GM18861 (cell line): ENCODE measurements at regions not wholly inside any gene's neighbourhood (a gene's known extent, or its start where the extent isn't known, plus 50 kb on each side); places are given as distances from the start of the nearest gene placed in this dataset.
"Not testable (repeated sequence)": the region's sequence is repeated elsewhere in the genome, so short reads cannot be mapped to it uniquely, and the experiment has no call there.

ENCODE experiments used
- ATAC-seq: cut with Tn5 transposase; IDR thresholded peaks from one replicate; pipeline ENCODE4 v1.9.1; 2021; ENCODE audit not compliant: unreplicated experiment

DNA sequence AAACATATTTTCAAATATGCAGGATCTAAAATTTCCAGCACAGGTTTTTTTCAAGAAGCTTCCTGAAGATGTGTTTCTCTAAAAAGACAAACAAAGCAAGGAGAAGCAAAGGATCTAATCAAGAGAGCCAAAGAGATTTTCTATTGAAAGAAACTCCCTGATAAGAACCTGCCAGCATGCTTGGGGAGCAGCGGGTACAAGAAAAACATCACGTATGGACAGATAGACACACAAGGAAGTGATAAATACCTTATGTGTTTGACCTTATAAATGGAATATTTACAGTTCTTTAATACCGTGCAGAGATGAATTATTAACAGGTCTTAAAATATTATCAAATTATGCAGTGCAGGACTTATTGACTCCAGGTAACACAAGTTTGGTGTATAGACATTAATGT is 562.1 kb downstream of the DACH1 start:
- no peak for ATAC-seq

DNA sequence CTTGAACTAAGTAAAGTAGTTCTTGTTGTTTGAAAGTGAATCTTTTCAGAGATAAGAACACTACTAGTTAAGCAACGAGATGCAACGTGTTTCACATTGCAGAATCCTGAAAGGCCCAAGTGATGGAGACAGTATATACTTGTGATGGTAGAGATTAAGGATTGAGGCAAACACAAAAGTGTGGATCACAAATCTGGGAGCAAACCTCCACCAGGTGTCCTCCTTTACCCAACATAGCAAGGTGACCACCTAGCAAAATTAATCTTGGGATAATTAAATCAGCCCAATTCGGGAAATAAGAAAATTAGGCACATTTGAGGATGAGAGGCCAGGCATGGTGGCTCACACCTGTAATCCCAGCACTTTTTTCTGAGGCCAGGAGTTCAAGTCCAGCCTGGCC is 563.9 kb downstream of the DACH1 start:
- ATAC-seq: no peak

DNA sequence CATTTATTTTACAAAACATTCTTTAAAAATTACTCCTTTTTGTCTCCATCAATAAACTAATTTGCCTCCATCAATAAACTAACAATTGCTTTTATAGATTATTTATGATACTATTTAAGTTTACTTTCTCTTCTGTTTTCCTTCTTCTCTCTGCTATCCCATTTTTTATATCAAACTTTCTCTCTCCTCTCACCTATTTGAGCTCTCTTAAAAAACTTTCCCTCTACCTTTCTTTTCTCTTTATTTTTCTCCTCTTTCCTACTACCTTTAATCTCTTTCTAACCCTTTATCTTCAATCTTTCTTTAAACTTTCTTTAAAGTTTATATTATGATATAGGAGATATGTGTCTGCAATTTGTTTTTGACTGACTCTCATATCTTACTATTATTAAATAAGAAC is 566.4 kb downstream of the DACH1 start:
- ATAC-seq: no peak

DNA sequence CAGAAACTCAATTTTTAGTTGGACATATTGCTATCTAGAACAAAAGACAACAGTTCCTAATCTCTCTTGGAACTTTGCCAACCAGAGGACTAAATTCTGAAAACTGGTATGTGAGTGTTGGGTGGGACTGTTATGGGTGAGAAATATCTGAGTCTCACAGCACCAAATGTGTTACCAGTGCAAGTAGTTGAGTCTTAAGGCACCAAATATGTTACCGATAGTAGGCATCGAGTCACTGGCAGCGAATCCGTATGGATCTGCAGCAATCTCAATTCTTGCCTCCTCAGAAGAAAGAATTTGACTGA is 575.2 kb downstream of the DACH1 start:
- no peak for ATAC-seq

DNA sequence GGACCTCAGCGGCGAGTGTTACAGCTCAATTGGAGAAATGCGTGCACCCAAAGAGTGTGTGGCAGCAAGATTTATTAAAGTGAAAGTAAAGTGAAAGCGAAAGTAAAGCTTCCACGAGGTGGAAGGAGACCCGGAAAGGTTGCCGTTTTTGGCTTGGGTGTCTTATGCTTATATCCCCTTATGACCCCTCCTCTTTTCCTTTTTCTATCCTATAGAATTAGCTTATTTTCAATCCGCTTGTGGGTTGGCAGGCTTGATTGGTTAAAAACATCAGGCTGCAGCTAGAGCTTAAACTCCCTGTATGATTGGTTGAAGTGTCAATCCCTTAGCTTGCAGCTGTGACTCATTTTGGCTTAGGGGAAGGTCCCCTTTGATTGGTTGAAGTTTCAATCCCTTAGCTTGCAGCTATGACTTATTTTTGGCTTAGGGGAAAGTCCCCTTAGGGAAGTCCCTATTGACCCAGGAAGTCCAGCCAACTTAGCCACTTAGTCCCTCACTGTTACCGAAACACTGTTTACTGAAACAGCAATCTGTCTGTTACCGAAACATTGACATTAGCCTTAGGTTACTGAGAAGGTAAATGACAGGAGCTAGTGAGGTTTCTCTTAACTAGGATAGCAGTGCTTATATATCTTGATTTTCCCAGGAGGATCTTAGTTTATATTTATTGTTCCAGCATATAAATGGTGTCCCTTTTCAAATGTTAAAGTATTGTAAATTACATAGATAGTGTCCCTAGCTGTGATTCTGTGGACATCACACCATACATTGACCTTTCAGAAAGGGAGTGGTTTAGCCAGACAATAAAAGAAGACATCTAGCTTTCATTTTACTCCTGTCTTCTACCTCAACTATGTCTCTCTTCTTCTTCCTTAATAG is 575.8 kb downstream of the DACH1 start:
- peak; percentile 86 for ATAC-seq

DNA sequence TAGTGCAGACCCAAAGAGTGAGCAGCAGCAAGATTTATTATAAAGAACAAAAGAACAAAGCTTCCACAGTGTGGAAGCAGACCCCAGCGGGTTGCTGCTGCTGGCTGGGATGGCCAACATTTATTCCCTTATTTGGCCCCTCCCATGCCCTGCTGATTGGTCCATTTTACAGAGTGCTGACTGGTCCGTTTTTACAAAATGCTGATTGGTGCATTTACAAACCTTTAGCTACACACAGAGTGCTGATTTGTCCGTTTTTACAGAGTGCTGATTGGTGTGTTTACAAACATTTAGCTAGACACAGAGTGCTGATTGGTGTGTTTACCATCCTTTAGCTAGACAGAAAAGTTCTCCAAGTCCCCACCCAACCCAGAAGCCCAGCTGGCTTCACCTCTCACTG is 577.0 kb downstream of the DACH1 start:
- not testable (repeated sequence) for ATAC-seq

DNA sequence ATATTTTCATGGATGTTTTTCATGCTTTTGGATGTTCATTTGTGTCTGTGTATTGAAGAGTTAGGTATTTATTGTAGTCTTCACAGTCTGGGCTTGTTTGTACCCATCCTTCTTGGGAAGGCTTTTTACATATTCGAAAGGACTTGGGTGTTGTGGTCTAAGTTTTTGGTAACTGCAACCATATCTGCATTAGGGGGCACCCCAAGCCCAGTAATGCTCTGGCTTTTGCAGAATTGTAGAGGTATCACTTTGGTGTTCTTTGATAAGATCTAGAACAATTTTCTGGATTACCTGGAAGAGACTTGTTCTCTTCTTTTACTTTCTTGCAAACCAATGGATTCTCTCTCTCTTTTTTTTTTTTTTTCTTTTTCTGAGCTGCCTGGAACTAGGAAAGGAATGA is 581.3 kb downstream of the DACH1 start:
- no peak for ATAC-seq

DNA sequence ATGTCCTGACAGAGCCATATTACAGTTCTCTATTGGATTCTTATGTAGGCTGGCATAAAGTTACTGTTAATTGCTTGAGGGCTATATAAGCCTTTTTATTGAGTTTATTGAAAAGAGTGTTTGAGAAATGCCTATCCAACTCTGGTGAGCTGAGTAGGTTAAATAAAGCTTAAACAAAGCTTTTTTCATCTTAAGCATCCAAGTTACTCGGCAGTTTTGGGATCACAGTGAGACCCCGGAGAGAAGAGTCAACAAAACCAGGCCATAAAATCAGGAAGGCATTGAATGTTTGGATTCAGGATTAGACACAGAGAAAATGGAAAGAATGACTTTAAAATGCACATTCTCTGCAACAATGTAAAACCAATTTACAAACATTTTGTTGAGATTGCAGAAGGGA is 588.5 kb downstream of the DACH1 start:
- no peak for ATAC-seq

DNA sequence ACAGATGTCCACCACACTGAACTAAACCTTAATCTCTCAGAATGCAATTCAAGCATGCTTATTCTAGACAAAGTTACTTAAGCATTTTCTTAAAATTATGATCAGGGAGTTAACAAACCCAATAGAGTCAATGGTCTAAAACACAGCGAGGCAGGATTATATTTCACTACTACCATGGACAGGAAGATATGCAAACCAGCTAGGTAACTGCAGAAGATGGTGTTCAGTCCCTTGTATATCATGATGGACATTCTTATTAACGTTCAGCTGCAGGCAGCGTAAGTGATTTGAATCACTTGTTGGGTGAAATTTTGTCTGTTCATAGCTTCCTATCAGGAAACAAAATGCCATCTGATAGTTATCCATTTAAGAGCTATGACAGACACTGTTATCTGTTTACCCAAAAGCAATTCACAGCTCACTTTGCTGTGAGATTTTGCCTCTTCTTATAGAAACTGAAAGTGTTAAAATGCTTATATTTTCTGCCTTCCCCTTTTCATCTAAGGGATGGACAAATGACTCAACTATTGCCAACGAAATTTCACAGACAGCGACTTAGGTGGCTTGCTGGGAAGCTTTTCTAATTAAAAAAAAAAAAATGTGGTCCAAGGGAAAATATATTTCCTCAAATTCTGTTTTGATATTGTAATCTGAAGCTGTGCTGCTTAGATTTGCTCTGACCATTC is 591.9 kb downstream of the DACH1 start:
- ATAC-seq: peak; percentile 77

DNA sequence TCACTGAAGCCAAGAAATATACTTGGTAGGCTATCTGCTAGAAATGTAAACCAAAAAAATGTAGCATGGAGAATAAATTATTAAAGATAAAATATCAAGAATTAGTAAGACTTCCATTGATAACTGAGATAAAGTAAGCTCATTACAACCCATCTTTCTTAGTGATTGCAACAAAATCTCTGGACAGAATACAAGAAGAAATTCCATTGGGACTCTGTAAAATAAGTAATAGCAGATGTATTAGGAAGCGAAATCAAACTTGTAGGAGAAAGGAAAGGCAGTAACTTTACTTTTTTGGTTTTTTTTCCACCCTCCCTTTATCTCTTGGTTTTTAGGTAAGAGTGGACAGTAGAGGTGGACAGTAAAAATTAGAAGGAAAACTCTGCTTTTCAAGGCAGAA is 605.7 kb downstream of the DACH1 start:
- no peak for ATAC-seq

DNA sequence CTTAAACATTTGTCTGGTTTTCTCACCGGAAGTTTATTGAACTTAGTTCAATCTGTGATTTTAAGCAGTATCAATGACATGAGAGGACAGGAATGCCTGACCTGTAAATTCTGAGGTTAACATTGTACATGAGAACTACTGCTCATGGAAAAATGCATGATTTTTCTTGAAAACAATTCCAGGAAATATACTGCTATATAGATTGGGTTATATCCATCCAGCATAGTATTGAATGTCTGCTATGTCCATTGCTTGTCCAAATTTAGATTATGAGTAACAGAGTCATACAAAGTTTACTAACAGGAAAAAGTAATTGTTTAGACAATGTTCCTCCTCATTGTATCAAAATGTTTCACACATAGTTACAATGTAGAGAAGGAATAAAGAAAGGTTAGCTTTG is 606.8 kb downstream of the DACH1 start:
- ATAC-seq: no peak

DNA sequence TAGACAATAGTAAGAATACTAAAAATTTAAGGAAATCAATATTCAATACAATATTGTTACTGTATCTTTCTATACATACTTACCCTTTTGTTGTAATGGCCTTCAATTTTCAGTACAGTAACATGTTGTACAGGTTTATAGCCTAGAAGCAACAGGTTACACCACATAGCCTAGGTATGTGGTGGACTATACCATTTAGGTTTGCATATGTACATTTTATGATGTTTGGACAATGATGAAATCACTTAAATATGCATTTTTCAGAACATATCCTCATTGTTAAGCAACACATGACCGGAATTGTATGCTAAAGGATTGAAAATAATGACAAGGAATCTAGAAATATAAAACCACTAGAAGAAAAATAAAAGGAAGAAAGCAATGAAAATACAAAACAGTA is 611.4 kb downstream of the DACH1 start:
- no peak for ATAC-seq

DNA sequence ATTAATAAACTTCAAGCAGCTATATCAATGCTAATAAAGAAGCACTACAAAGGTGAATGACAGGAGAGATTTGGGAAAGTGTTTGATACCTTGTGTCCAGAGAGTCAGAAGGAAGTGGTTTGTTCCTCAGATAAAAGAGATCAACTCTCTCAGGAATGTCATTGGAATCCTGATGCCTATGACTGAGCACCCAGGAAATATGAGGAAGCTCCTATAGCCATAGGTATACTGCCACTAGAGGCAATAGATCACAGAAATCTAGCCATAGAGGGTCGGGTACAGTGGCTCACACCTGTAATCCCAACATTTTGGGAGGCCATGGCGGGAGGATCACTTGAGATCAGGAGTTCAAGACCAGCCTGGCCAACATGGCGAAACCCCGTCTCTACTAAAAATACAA is 612.6 kb downstream of the DACH1 start:
- ATAC-seq: no peak

DNA sequence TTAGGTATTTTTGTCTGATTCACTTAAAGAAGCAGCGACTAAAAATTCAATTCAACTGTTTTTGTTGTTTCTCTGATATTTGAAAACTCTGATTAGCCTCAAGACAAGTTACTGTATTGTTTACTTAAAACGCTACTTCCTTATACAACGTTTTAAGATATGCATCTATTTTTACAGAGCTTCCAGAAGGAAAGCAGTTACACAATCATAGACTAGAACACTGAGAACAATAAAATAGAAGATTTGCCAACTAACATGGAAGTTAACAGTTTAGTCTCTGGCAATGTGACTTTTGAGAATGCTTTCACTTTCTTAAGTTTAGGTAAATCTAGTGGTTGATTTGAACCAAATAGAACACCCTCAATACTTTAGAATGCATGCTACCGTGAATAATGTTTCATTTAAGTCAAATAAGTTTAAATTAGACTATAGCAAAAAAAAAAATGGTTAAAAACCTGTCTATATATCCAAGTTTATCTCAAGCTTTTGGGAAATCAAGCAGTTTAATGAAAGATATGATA is 614.8 kb downstream of the DACH1 start:
- no peak for ATAC-seq

DNA sequence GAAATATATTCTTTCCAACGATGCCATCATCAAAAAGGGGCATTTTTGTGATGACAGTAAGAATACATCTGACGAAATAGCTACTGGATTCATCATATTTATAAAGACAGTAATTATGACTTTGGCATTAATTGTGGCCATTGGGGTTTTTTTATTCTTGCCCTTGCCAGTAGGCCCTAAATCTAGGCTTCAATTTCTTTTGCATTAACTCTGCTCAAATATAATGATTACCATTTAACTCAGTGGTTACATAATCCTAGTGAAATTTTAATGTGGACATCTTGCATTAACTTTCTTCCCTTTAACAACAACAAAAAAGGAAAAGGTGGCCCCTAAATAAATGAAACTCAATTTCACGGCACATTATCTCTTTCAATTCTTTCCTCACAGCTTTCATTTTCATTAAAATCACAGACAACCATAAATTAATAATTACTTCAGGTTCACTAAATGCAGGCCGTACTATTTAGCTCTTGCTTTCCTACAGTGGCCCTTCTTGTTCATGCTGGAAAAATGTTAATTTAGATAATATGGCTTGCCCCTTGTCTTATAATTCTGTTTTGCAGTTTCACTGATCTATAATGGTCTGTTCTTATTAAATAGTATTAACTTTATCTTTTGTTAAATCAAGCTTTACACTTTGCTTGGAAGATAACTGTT is 615.6 kb downstream of the DACH1 start:
- ATAC-seq: no peak

DNA sequence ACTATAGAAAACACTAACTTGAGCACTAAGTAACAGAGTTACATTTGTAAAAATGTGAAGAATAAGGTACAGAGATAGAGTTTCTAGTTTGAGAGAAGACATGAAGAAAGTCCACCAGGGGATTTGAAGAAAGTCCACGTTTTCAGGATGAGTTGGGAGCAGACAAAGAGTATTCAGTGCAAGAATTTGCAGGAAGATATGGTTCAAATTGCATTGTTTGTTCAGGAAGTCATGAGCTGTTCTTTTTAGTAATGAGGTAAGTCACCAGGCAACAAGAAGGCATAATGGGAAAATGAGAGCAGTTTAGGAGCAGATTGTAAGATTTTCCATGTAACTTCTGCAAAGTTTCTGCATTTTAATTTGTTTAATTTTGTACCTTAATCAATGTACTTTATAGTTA is 618.0 kb downstream of the DACH1 start:
- ATAC-seq: no peak

DNA sequence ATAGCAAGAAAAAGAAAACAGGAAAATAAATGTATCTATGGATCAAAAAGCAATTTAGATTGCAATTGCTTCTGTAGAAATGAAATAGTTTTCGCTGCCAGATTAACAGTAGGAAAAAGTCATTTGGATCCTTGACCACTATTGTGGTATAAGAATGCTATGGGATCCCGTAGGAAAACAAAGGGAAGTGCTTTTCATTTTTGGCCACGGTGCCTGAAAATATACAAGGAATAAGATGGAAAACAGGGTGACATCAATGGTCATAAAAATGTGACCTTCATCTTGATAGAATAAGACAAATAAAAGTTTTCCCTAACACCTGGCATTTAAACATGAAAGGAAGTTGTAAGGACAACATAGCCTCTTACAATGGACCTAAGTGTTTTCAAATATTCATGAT is 622.8 kb downstream of the DACH1 start:
- no peak for ATAC-seq

DNA sequence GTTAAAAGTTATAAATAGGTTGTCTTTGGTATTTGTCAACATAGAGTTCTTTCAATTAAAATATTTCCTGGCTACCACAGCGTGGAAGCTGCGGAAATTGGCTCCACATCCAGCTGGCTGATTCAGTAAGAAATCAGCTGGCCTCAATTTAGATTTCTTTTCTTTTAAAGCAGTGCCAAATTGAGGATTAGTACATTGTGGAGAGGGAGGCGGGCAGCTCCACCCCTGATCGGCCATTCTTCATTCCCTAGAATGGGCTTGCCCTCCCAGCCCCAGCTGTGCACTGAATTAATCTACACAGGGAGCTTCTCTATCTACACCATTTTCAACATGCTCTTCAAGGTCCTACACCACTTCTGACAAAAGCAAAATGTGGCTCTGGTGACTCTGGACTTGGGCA is 624.8 kb downstream of the DACH1 start:
- ATAC-seq: no peak

DNA sequence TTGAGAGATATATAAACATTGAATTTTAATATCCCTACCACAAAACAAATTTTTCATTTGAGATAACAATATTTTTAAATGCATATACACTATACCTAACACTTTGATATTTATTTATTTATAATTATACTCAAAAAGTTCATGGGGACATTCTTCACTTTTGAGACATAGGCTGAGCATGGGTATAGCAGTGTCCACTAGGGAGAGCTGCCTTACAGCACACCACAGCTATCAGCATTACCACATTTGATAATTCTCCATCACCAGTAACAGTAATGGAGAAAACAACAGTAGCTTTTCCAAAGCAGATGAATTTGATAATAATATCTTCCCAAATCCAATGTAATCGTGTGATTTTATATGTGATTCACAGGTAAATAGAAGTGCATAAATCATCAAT is 626.1 kb downstream of the DACH1 start:
- no peak for ATAC-seq

DNA sequence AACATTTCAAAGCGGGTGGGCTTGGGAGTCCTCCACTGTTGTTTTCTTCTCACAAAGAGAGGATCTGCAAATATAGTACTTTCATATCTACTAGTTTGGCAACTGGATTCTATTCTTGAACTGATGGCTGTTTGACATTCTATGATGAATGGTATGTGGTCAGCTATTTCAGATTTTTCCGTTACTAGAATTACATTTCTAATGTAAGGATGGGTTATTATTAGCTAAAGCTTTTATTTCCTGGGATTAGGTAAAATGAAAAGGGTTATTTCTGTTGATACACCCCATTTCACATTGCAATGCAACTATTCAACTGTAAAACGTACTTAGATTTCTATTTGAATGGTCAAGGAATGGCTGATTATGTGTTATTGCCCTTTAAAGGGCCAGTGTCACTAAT is 629.7 kb downstream of the DACH1 start:
- no peak for ATAC-seq

DNA sequence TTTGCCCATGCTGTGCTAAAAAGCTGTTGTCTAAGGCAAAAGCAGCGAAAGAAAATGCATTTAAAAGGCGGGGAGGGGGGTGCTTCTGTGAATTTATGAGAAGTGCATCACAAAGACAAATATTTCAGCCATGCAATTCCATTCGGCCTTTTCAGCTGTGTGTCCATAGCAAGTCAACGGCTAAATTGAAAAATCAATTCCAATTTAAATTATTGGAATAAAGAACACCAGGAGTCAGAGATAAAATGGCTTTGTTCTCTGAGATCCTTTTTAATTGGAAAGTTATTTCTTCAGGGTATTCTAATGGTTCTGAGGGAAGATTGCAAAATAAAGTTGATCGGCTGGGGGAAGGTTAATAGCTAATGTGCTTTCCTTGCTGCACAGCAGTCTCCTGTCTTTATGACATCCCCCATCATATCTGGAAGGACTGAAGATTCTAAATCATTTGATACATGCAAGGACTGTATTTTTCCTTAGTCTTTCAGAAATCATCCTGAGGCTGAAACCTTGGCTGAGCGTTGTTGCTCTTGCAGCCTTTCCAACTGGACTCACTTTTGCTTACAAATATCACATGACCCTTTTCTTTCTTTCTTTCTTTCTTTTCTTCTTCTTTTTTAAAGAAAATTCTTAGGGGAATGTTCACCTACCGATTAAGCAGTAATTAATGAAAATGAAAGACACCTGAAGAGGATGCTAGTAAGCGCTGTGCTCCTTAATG is 647.1 kb downstream of the DACH1 start:
- ATAC-seq: no peak
